Activated T-cell treated with anti-CD3 and anti-CD28 coated beads for 24 hours (primary cell): ENCODE measurements at regions not wholly inside any gene's neighbourhood (a gene's known extent, or its start where the extent isn't known, plus 50 kb on each side); places are given as distances from the start of the nearest gene placed in this dataset.

Experiments used
- DNase-seq: peaks from one replicate; pipeline ENCODE4 v3.0.0-alpha.2; 2020; ENCODE audit warnings: low read depth

DNA sequence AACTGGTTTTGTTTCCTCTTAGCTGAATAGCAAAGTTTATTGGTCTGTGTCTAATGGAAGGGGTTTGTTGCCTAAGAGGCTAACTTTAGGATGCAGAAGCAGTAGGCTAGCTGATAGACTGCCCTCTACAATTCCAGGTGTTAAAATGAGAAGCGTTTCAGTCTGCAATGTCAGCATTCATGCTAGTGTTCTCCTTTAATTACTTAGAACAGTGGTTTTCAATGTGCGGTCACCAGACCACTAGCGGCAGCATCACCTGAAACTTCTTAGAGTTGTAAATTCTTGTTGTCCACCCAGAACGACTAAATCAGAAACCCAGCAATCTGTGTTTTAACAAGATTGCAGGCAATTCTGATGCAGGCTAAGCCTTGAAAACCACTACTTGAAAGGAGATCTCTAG, 392.9 kb downstream of the IPMK start:
- DNase-seq = no peak

DNA sequence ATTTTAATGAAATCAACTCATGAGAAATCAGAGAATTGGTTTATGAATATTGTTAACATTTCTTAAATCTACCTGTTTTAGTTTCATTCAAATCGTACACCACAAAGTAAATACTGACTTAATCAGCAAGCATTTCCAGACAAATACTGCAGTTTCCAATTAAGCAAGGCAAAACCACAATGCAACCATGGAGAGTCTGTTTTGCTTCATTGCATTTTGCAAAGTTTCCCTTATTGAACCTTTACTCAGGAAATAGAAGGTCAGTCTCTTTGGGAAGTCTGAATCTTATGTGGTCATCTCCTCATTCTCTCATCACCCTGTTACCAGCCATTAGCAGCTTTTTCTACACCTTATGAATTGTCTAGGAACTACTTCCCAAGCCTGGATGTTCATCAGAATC, 400.5 kb downstream of the IPMK start:
- DNase-seq = no peak

DNA sequence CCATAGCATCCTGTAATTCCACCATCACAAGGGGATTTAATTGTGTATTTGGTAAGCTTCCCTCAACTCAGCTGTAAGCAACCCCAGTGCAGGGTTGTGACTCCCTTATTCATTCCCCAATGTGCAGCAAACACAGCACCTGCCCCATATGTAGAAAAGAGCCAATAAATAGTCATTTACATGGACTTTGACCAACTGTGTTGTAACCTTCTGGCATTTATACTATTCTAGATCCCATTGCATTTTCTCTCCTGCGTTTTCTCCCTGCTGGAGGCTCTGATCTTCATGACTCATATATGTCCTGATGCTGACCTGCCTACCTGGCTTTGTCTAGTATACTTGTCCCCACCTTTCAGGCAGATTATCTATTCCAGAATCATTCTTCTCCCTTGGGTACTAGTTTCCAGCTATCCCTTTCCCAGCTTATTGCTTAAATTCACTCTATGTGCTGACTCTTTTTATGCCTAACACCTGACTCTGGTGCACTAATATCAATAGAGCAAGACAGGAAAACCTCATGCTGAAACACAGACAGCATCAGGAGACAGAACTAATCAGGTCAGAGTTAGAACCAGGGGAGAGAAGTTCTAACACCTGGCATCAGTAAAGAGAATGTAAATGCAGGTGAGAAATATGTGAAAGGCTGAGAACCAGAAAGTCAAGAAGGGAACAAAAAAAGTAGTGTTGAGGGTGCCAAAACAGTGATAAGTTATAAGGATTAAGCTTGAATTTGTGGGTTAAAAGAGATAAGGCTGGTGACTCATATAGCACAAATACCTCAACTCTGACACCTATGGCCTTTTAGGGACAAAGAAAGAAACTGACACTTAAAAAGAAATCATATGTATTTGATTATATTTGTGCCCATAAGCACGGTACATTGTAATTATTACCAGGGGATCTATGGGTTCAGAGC, 402.7 kb downstream of the IPMK start:
- DNase-seq = no peak

DNA sequence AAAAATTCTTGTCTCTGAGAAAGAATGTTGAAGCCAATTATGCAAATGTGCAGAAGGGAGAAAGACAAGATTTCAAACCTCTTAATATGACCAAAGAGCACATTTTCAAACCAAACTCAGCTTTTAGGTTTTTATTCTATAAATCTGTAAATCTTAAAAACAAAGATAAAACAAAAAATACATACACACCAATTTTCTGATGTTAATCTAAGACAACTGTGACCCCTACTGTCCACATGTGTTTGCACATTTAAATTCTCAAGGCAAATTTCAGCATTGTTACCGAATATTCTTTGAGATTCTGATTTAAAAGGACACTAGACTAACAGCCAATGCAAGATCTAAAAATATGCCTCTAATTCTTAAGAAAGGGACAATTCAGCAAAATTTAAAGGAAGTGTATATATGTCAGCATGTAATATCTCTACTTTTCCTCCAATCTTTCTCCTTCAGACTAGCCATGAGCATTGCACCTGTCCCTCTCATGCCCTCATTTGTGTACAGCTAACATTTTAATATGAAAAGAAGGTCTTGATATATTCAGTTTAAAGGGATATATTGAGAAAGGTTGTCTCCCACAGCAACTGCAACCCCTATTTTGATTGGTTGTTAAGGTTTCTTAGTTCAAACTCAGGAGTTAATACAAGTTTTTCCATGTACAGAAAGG, 417.9 kb downstream of the IPMK start:
- no peak for DNase-seq

DNA sequence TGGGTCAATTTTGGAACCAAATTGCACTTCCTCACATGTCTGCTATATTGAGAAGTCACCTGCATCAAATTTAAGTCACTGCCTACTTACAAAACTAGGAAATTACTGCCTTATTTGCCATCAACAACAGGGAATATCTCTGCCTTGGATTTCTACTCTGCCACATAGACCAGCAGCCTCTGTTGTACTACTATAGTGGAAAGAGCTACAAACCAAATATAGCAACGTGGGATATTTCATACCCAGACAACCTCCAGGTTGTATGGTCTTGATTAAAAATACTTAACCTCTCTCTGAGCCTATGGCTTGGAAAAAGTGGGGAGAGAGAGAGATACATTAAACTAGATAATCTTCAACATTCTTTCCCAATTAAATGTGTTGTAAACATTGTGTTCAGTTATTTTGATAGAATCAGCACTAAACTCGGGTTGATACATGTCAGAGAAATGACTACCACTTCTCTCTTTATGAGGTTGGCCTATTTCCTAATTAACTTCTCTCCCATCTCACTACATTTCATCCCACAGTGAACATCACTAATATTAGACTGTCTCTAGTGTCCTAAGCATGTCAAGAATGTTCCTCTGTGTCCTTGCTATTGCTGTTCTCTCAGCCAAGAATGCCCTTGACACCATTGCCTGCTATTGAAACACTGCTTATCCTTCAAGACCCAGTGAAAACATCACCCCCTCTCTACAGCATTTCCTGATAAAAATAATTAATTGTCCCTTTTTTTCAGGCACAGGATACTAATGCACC, 421.2 kb downstream of the IPMK start:
- DNase-seq = no peak

- no peak for DNase-seq
Observed at GRCh38 chr10:57844387-57844998, 423.2 kb downstream of the IPMK start.

DNA sequence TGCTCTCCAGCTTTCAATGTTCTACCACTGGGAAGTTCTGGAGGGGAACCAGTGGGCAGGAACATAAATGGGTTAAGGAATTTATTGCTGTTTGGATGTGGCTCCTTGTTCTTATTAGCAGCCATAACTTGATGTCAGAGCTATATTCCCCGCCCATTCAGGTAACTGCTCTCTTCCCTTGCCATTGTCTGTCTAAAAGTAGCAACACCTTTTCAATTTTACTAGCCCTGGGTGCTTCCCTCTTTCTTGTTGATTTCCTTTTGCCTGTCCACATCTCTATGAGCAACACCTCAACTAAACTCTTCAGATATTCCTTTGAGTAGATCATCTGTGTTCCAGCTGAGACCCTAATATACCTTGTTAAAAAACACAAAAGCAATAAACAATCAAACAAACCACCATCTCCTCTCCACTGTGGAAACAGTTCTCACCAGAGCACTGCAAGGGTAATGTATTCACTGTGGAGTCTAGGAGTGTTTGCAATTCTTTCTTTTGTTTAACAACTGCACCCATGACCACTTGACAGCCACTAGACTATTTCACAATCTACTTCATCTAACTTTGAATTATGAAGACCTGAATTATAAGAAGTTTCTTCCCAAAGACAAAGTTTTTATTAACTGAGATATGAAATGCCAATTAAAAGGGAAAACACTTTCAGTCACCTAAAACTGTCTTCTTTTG, 436.7 kb downstream of the IPMK start:
- no peak for DNase-seq

- no peak for DNase-seq
Observed at GRCh38 chr10:57825015-57825414, 442.7 kb downstream of the IPMK start.

DNA sequence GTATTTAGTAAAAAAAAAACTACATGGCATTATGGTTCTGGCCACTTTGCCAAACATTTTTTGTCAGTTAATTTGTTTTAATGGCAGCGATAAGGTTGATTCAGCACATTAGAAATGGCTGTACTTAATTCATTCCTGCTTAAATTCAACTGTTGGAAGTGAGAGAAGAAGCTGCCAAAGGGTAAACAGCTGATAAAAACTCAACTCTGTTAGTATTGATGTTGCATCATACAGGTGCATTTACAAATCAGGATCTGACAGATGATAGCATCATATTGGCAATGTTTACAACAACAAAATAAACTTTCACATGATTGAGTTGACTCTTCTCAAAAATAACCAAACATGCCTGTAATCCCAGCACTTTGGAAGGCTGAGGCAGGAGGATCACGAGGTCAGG, 444.3 kb downstream of the IPMK start:
- no peak for DNase-seq

GRCh38 chr10:57822965-57823364, 444.7 kb downstream of the IPMK start:
- no peak for DNase-seq

DNA sequence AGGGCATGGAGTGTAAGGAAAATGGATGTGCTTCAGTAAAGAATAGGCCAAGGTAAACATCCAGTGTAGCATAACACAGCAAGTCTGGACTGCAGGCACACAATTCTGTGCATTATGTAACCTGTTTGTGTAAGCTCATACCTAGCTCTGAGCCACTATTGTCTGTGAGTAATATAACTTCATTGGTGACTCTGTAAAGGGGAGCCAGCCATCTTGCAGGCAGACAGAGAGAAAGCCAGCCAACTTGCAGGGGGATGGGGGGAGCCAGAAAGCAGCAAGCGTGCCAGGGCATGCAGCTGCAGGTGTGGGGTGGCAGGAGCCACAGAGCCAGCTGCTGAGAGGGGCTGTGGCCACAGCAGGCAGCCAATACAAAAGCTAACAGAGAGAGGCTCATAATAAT, 449.2 kb downstream of the IPMK start:
- DNase-seq = no peak

DNA sequence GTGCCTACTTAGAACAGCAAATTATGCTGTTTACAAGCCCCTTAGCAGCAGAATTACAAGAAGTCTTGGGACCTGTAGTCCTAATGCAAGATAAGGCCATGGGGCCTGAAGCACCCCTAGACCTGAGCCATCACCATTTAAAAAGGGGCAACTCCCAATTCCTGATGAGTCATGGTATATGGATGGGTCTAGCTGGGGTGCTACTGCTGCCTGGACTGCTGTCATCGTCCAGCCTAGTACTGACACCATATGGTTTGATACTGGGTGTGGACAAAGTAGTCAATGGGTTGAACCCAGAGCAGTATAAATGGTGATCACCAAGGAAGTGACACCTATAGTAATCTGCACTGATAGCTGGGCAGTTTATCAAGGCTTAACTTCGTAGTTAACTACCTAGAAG, 450.0 kb downstream of the IPMK start:
- no peak for DNase-seq

DNA sequence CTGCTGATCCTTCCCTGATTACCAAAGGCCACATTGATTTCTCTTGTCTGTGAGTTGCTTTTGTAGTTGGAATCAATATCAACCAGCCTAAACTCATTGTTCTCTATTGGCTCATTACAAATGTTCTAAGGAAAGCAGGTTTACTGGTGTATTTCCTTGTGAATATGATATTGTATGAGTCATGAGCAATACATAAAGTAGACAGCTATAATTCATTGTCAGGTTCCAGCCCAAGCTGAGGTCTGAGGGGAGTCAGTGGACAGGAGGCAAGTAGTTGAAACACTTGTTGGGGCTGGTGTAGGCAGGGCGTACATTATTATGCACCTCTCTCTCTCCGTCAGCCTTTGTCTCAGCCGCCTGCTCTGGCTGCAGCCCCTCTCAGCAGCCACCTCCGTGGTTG, 451.7 kb downstream of the IPMK start:
- DNase-seq = no peak

DNA sequence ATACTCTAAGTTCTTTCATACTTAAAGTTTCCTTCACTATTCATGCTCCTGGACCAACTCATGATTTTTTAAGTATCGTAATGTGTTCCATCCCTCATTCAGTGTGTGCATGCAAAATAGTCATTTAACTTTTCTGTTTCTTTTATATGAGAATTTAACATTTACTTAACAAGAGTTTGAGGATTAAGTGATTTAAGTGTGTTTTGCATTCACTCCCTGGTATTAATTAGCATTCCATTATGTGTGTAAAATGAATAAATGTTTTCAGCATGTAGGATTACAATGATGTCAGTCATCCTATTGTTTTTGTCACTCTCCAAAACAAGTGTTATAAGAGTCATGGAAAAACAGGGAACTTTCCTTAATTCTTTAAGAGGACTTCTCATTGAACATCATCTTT, 457.7 kb downstream of the IPMK start:
- no peak for DNase-seq

- no peak for DNase-seq
Observed at GRCh38 chr10:57807906-57808305, 459.8 kb downstream of the IPMK start.

- no peak for DNase-seq
Observed at GRCh38 chr10:57806675-57807074, 461.0 kb downstream of the IPMK start.

DNA sequence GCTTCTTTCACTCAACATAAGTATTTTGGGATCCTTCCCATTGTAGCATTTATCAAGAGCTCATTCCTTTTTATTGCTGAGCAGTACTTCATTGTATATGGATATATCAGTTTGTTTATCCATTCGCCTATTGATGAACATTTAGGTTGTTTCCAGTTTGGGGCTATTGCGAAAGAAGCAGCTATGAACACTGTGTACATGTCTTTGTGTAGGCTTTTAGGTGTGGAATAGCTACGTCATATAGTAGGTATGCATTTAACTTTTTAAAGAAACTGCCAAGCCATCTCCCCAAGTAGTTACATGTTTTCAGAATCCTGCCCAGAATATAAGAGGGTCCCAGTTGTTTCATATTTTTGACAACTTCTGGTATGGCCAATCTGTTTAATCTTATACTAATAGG, 468.1 kb downstream of the IPMK start:
- DNase-seq = no peak

- DNase-seq = no peak
Observed at GRCh38 chr10:57798830-57799229, 468.9 kb downstream of the IPMK start.

DNA sequence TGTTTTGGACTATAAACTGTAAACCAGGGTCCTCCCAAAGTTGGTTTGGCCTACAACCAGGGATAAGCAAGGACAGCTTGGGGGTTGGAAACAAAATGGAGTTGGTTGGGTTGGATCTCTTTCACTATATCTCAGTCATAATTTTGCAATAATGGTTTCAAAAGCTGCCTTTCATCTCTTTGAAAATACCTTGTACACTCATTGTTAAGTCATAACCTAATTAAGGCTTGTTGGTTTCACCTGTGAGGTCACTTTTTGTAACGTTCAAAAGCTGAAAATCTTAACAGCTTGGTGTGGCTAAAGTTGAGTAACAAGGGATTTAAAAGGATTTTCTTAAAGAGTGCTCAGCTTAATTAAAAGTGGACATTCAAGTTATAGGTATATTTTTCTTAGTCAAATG, 476.1 kb downstream of the IPMK start:
- DNase-seq = no peak

- DNase-seq = no peak
Observed at GRCh38 chr10:57790703-57791102, 477.0 kb downstream of the IPMK start.

DNA sequence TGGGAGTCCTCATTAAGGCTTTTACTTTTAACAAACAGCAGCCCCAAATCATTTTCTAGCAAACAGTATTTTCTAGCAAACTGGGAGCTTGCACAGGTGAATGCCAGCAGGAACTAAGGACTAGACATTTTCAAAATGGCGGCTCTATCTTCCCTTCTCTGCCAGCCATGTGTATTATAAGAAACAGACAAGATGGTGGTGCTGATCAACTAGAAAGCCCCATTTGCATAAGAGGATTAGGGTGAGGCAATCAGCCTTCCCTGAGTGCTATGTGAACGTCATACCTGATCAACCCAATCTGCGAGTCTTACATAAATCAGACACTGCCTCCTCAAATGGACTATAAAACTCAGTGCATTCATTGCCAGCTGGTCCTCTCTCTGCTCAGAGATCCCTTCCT, 479.6 kb downstream of the IPMK start:
- no peak for DNase-seq
